ENCODE measurements at regions not wholly inside any gene's neighbourhood (a gene's known extent, or its start where the extent isn't known, plus 50 kb on each side); places are given as distances from the start of the nearest gene placed in this dataset.
"Not testable (repeated sequence)": the region's sequence is repeated elsewhere in the genome, so short reads cannot be mapped to it uniquely, and the experiment has no call there.

GRCh38 chr11:46212720-46213119, 64.7 kb upstream of the CREB3L1 start:
- no peak for TF ChIP-seq CTCF (IDR thresholded peaks at IDR 0.05; ENCODE audit: borderline replicate concordance, extremely low read depth, low read length, poor library complexity, severe bottlenecking)
- no peak for TF ChIP-seq EZH2 (IDR thresholded peaks at IDR 0.05; ENCODE audit: borderline replicate concordance, low read depth, low read length, severe bottlenecking)
- ATAC-seq (ENCODE audit: insufficient read depth, low read depth): no peak
- Histone ChIP-seq H3K9ac (ENCODE audit: low read depth, low read length) (no peak overlapping the region), H3K27ac (ENCODE audit: low read length) (no peak overlapping the region), H3K4me3 (ENCODE audit: low read depth in 1 of 2, low read length in 2 of 2) (no peak overlapping the region), H3K4me1 (ENCODE audit: insufficient read depth, low read length) (no peaks in the 10 kb centered on the region), H3K79me2 (ENCODE audit: insufficient read depth, low read length) (no peaks in the 10 kb centered on the region), H2AFZ (ENCODE audit: low read depth, low read length) (no peak overlapping the region), H4K20me1 (ENCODE audit: insufficient read depth, low read length) (no peaks in the 10 kb centered on the region), H3K36me3 (ENCODE audit: insufficient read depth, low read length) (no peaks in the 10 kb centered on the region), H3K27me3 (ENCODE audit: insufficient read depth, low read length, poor library complexity) (peaks cover 9% of the 10 kb centered on the region), H3K9me3 (ENCODE audit: insufficient read depth, low read length, severe bottlenecking) (no peaks in the 10 kb centered on the region), H3K4me2 (ENCODE audit: insufficient read depth, low read length) (no peak overlapping the region)
- no peak for DNase-seq

- Histone ChIP-seq H3K4me1 (ENCODE audit: insufficient read depth, low read length) (no peaks in the 10 kb centered on the region), H3K27me3 (ENCODE audit: insufficient read depth, low read length, poor library complexity) (peaks cover 9% of the 10 kb centered on the region), H3K4me2 (ENCODE audit: insufficient read depth, low read length) (no peak overlapping the region), H3K79me2 (ENCODE audit: insufficient read depth, low read length) (no peaks in the 10 kb centered on the region), H3K9me3 (ENCODE audit: insufficient read depth, low read length, severe bottlenecking) (no peaks in the 10 kb centered on the region), H3K27ac (ENCODE audit: low read length) (no peak overlapping the region), H4K20me1 (ENCODE audit: insufficient read depth, low read length) (no peaks in the 10 kb centered on the region), H3K36me3 (ENCODE audit: insufficient read depth, low read length) (no peaks in the 10 kb centered on the region), H3K9ac (ENCODE audit: low read depth, low read length) (no peak overlapping the region), H3K4me3 (ENCODE audit: low read depth in 1 of 2, low read length in 2 of 2) (no peak overlapping the region), H2AFZ (ENCODE audit: low read depth, low read length) (no peak overlapping the region)
- no peak for DNase-seq
- TF ChIP-seq EZH2 (IDR thresholded peaks at IDR 0.05; ENCODE audit: borderline replicate concordance, low read depth, low read length, severe bottlenecking) (no peak), CTCF (IDR thresholded peaks at IDR 0.05; ENCODE audit: borderline replicate concordance, extremely low read depth, low read length, poor library complexity, severe bottlenecking) (no peak)
- no peak for ATAC-seq (ENCODE audit: insufficient read depth, low read depth)
Measured at GRCh38 chr11:46210856-46211255, 66.6 kb upstream of the CREB3L1 start.

- Histone ChIP-seq H3K27ac (ENCODE audit: low read length) (no peak overlapping the region), H3K27me3 (ENCODE audit: insufficient read depth, low read length, poor library complexity) (peaks cover 6% of the 10 kb centered on the region), H3K4me3 (ENCODE audit: low read depth in 1 of 2, low read length in 2 of 2) (no peak overlapping the region), H3K4me1 (ENCODE audit: insufficient read depth, low read length) (no peaks in the 10 kb centered on the region), H4K20me1 (ENCODE audit: insufficient read depth, low read length) (no peaks in the 10 kb centered on the region), H3K4me2 (ENCODE audit: insufficient read depth, low read length) (no peak overlapping the region), H3K36me3 (ENCODE audit: insufficient read depth, low read length) (no peaks in the 10 kb centered on the region), H3K9me3 (ENCODE audit: insufficient read depth, low read length, severe bottlenecking) (no peaks in the 10 kb centered on the region), H3K79me2 (ENCODE audit: insufficient read depth, low read length) (no peaks in the 10 kb centered on the region), H2AFZ (ENCODE audit: low read depth, low read length) (no peak overlapping the region), H3K9ac (ENCODE audit: low read depth, low read length) (no peak overlapping the region)
- no peak for DNase-seq
- no peak for TF ChIP-seq EZH2 (IDR thresholded peaks at IDR 0.05; ENCODE audit: borderline replicate concordance, low read depth, low read length, severe bottlenecking)
- TF ChIP-seq CTCF (IDR thresholded peaks at IDR 0.05; ENCODE audit: borderline replicate concordance, extremely low read depth, low read length, poor library complexity, severe bottlenecking): no peak
- peak; percentile 35; the same call in 1 of the 3 replicates for ATAC-seq (ENCODE audit: insufficient read depth, low read depth)
Measured at GRCh38 chr11:46210133-46210636, 67.3 kb upstream of the CREB3L1 start.

GRCh38 chr11:46209624-46210023, 67.8 kb upstream of the CREB3L1 start:
- H3K27ac ChIP-seq (ENCODE audit: low read length); H3K4me1 ChIP-seq (ENCODE audit: insufficient read depth, low read length); H3K4me3 ChIP-seq (ENCODE audit: low read depth in 1 of 2, low read length in 2 of 2); H3K79me2 ChIP-seq (ENCODE audit: insufficient read depth, low read length); H3K36me3 ChIP-seq (ENCODE audit: insufficient read depth, low read length); H3K27me3 ChIP-seq (ENCODE audit: insufficient read depth, low read length, poor library complexity); H3K9me3 ChIP-seq (ENCODE audit: insufficient read depth, low read length, severe bottlenecking); DNase-seq; H3K9ac ChIP-seq (ENCODE audit: low read depth, low read length); H4K20me1 ChIP-seq (ENCODE audit: insufficient read depth, low read length); H3K4me2 ChIP-seq (ENCODE audit: insufficient read depth, low read length); H2AFZ ChIP-seq (ENCODE audit: low read depth, low read length); ATAC-seq (ENCODE audit: insufficient read depth, low read depth): not testable (repeated sequence)
